GM23338 (cell line): ENCODE measurements at regions not wholly inside any gene's neighbourhood (a gene's known extent, or its start where the extent isn't known, plus 50 kb on each side); places are given as distances from the start of the nearest gene placed in this dataset.

Source experiments
- ATAC-seq: fragments of 200-7000 bp; cut with Tn5 transposase; 3 replicates; pipeline ENCODE4 v1.9.1; 2020
- DNase-seq: peaks from one replicate; pipeline ENCODE4 v3.0.0-alpha.2; 2015; ENCODE audit warnings: low spot score
- H2AFZ ChIP-seq: fragments of 200-600 bp; sonication (generic); 2 replicates; pipeline ENCODE4 v1.8.0; 2016; ENCODE audit warnings: antibody characterized with exemption, mild to moderate bottlenecking, moderate library complexity
- H3F3A ChIP-seq: fragments of 200-600 bp; sonication (generic); replicated peaks from 2 replicates; pipeline ENCODE4 v1.8.0; 2017; ENCODE audit warnings: antibody characterized with exemption, mixed run types, low read depth
- H3K27ac ChIP-seq: fragments of 200-600 bp; sonication (generic); 2 replicates; pipeline ENCODE4 v1.6.1; 2016; ENCODE audit warnings: low read depth
- H3K27me3 ChIP-seq: fragments of 200-600 bp; sonication (generic); 2 replicates; pipeline ENCODE4 v1.8.0; 2016; ENCODE audit warnings: mild to moderate bottlenecking, mixed run types, moderate library complexity; ENCODE audit not compliant: insufficient read depth
- H3K36me3 ChIP-seq: fragments of 200-600 bp; sonication (generic); 2 replicates; pipeline ENCODE4 v1.8.0; 2016; ENCODE audit warnings: mild to moderate bottlenecking; ENCODE audit not compliant: insufficient read depth
- H3K4me1 ChIP-seq: fragments of 200-600 bp; sonication (generic); 2 replicates; pipeline ENCODE4 v1.8.0; 2016; ENCODE audit warnings: mild to moderate bottlenecking, moderate library complexity; ENCODE audit not compliant: insufficient read depth
- H3K4me2 ChIP-seq: fragments of 200-600 bp; sonication (generic); 2 replicates; pipeline ENCODE4 v1.7.1; 2017; ENCODE audit warnings: mixed run types
- H3K4me3 ChIP-seq: fragments of 200-600 bp; sonication (generic); 2 replicates; pipeline ENCODE4 v1.6.1; 2016; ENCODE audit warnings: mixed run types
- H3K79me2 ChIP-seq: fragments of 200-600 bp; sonication (generic); replicated peaks from 2 replicates; pipeline ENCODE4 v1.8.0; 2017; ENCODE audit warnings: mild to moderate bottlenecking; ENCODE audit not compliant: insufficient read depth
- H3K9me2 ChIP-seq: fragments of 200-600 bp; sonication (generic); 2 replicates; pipeline ENCODE4 v1.8.0; 2017; ENCODE audit not compliant: insufficient read depth
- H4K20me1 ChIP-seq: fragments of 200-600 bp; sonication (generic); replicated peaks from 2 replicates; pipeline ENCODE4 v1.8.0; 2017; ENCODE audit warnings: mild to moderate bottlenecking; ENCODE audit not compliant: insufficient read depth
- H3K27ac Mint-ChIP-seq: 2 replicates; pipeline ENCODE4 v1.8.0; 2020; ENCODE audit warnings: inconsistent platforms, mild to moderate bottlenecking, moderate library complexity, mixed read lengths
- H3K27me3 Mint-ChIP-seq: 3 replicates; pipeline ENCODE4 v1.8.0; 2022; ENCODE audit warnings: low read depth, mild to moderate bottlenecking, moderate library complexity, mixed read lengths, inconsistent platforms; ENCODE audit not compliant: insufficient read depth, poor library complexity
- H3K36me3 Mint-ChIP-seq: 3 replicates; pipeline ENCODE4 v1.8.0; 2021; ENCODE audit warnings: low read depth, mild to moderate bottlenecking, inconsistent platforms, moderate library complexity, mixed read lengths
- H3K4me1 Mint-ChIP-seq: 3 replicates; pipeline ENCODE4 v1.8.0; 2020; ENCODE audit warnings: mild to moderate bottlenecking, inconsistent platforms, mixed read lengths
- H3K4me3 Mint-ChIP-seq: 3 replicates; pipeline ENCODE4 v1.8.0; 2021; ENCODE audit warnings: moderate library complexity, mild to moderate bottlenecking, inconsistent platforms, mixed read lengths
- H3K9me3 Mint-ChIP-seq: 3 replicates; pipeline ENCODE4 v1.8.0; 2020; ENCODE audit warnings: moderate library complexity, mild to moderate bottlenecking, inconsistent platforms, mixed read lengths
- CREB1 ChIP-seq: fragments of 250-450 bp; sonication (Bioruptor Pico); IDR thresholded peaks from 2 replicates; pipeline ENCODE4 v1.5.0; 2020; ENCODE audit warnings: low read depth, mild to moderate bottlenecking, moderate library complexity
- EZH2 ChIP-seq: fragments of 200-600 bp; sonication (generic); IDR thresholded peaks from one replicate; pipeline ENCODE4 v1.8.0; 2017; ENCODE audit warnings: antibody characterized with exemption, mild to moderate bottlenecking, low read depth; ENCODE audit not compliant: unreplicated experiment
- JUNB ChIP-seq: IDR thresholded peaks from one replicate; pipeline ENCODE4 v1.6.1; 2016; ENCODE audit warnings: antibody characterized with exemption; ENCODE audit not compliant: unreplicated experiment
- NANOG ChIP-seq: IDR thresholded peaks from 2 replicates; pipeline ENCODE4 v1.6.1; 2016; ENCODE audit warnings: antibody characterized with exemption, borderline replicate concordance
- POLR2AphosphoS5 ChIP-seq: IDR thresholded peaks from 2 replicates; pipeline ENCODE4 v1.6.1; 2016; ENCODE audit warnings: antibody characterized with exemption, low read depth
- STAT1 ChIP-seq: IDR thresholded peaks from one replicate; pipeline ENCODE4 v1.6.1; 2016; ENCODE audit warnings: antibody characterized with exemption; ENCODE audit not compliant: unreplicated experiment
- ZNF331 ChIP-seq: fragments of 250-450 bp; sonication (Bioruptor Pico); IDR thresholded peaks from 2 replicates; pipeline ENCODE4 v1.5.0; 2020; ENCODE audit warnings: low read depth, mild to moderate bottlenecking, moderate library complexity
- TF ChIP-seq, protein P1 (sequence below): IDR thresholded peaks from one replicate; pipeline ENCODE4 v1.6.1; 2018; ENCODE audit warnings: antibody characterized with exemption; ENCODE audit not compliant: unreplicated experiment
- TF ChIP-seq, protein P2 (sequence below), 2 experiments: fragments of 200-600 bp in 1 of 2; sonication (generic) in 1 of 2; conservative IDR thresholded peaks; 2 replicates each; pipeline versions ENCODE4 v1.5.1 to v1.6.1; 2016 to 2017; ENCODE audit warnings: antibody characterized with exemption in 2 of 2, low read depth in 2 of 2, mild to moderate bottlenecking in 2 of 2, moderate library complexity in 1 of 2
- TF ChIP-seq, protein P3 (sequence below): IDR thresholded peaks from 2 replicates; pipeline ENCODE4 v1.6.1; 2016; ENCODE audit warnings: antibody characterized with exemption
- TF ChIP-seq, protein P4 (sequence below): fragments of 250-450 bp; sonication (Bioruptor Pico); IDR thresholded peaks from 2 replicates; pipeline ENCODE4 v1.5.0; 2020; ENCODE audit warnings: mild to moderate bottlenecking, moderate library complexity

DNA sequence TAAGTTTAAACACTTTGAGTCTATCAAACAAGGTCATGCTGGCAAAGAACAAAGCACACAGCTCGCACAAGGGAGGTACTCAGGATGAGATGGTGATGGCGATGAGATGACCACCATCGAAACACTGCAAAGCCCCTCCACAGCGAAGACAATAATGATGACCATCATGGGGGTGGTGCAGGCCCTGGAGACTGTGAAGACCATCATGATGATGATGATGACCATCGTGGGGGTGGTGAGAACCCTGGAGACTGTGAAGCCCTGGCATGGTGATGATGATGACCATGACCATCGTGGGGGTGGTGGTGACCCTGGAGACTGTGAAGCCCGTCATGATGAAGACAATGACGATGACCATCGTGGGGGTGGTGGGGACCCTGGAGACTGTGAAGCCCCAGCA lies 81.6 kb upstream of the SALL3 start (continued):
- TF ChIP-seq NANOG: no peak
- TF ChIP-seq, protein P1, sequence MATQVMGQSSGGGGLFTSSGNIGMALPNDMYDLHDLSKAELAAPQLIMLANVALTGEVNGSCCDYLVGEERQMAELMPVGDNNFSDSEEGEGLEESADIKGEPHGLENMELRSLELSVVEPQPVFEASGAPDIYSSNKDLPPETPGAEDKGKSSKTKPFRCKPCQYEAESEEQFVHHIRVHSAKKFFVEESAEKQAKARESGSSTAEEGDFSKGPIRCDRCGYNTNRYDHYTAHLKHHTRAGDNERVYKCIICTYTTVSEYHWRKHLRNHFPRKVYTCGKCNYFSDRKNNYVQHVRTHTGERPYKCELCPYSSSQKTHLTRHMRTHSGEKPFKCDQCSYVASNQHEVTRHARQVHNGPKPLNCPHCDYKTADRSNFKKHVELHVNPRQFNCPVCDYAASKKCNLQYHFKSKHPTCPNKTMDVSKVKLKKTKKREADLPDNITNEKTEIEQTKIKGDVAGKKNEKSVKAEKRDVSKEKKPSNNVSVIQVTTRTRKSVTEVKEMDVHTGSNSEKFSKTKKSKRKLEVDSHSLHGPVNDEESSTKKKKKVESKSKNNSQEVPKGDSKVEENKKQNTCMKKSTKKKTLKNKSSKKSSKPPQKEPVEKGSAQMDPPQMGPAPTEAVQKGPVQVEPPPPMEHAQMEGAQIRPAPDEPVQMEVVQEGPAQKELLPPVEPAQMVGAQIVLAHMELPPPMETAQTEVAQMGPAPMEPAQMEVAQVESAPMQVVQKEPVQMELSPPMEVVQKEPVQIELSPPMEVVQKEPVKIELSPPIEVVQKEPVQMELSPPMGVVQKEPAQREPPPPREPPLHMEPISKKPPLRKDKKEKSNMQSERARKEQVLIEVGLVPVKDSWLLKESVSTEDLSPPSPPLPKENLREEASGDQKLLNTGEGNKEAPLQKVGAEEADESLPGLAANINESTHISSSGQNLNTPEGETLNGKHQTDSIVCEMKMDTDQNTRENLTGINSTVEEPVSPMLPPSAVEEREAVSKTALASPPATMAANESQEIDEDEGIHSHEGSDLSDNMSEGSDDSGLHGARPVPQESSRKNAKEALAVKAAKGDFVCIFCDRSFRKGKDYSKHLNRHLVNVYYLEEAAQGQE: no peak
- no peak for TF ChIP-seq CREB1 (CRISPR knock-in tag)
- no peak for TF ChIP-seq POLR2AphosphoS5
- TF ChIP-seq STAT1: no peak
- TF ChIP-seq EZH2: no peak
- no peak for TF ChIP-seq JUNB
- TF ChIP-seq, protein P2, sequence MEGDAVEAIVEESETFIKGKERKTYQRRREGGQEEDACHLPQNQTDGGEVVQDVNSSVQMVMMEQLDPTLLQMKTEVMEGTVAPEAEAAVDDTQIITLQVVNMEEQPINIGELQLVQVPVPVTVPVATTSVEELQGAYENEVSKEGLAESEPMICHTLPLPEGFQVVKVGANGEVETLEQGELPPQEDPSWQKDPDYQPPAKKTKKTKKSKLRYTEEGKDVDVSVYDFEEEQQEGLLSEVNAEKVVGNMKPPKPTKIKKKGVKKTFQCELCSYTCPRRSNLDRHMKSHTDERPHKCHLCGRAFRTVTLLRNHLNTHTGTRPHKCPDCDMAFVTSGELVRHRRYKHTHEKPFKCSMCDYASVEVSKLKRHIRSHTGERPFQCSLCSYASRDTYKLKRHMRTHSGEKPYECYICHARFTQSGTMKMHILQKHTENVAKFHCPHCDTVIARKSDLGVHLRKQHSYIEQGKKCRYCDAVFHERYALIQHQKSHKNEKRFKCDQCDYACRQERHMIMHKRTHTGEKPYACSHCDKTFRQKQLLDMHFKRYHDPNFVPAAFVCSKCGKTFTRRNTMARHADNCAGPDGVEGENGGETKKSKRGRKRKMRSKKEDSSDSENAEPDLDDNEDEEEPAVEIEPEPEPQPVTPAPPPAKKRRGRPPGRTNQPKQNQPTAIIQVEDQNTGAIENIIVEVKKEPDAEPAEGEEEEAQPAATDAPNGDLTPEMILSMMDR (conservative IDR thresholded peaks at IDR 0.05; ENCODE audit: low read depth in 2 of 2): no peak
- TF ChIP-seq, protein P3, sequence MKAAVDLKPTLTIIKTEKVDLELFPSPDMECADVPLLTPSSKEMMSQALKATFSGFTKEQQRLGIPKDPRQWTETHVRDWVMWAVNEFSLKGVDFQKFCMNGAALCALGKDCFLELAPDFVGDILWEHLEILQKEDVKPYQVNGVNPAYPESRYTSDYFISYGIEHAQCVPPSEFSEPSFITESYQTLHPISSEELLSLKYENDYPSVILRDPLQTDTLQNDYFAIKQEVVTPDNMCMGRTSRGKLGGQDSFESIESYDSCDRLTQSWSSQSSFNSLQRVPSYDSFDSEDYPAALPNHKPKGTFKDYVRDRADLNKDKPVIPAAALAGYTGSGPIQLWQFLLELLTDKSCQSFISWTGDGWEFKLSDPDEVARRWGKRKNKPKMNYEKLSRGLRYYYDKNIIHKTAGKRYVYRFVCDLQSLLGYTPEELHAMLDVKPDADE: no peak
- no peak for TF ChIP-seq ZNF331 (CRISPR knock-in tag)

DNA sequence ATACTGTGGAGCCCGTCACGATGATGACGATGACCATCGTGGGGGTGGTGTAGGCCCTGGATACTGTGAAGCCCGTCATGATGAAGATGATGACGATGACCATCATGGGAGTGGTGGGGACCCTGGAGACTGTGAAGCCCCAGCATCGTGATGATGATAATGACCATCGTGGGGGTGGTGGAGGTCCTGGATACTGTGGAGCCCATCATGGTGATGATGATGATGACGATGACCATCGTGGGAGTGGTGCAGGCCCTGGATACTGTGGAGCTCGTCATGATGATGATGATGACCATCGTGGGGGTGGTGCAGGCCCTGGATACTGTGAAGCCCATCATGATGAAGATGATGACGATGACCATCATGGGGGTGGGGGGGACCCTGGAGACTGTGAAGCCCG lies 81.0 kb upstream of the SALL3 start:
- peaks cover 37% of the 10 kb centered on the region for H3K36me3 Mint-ChIP-seq
- no peak for DNase-seq
- no peak for ATAC-seq

More for the DNA sequence above, 81.0 kb upstream of the SALL3 start:
- TF ChIP-seq, protein P4, sequence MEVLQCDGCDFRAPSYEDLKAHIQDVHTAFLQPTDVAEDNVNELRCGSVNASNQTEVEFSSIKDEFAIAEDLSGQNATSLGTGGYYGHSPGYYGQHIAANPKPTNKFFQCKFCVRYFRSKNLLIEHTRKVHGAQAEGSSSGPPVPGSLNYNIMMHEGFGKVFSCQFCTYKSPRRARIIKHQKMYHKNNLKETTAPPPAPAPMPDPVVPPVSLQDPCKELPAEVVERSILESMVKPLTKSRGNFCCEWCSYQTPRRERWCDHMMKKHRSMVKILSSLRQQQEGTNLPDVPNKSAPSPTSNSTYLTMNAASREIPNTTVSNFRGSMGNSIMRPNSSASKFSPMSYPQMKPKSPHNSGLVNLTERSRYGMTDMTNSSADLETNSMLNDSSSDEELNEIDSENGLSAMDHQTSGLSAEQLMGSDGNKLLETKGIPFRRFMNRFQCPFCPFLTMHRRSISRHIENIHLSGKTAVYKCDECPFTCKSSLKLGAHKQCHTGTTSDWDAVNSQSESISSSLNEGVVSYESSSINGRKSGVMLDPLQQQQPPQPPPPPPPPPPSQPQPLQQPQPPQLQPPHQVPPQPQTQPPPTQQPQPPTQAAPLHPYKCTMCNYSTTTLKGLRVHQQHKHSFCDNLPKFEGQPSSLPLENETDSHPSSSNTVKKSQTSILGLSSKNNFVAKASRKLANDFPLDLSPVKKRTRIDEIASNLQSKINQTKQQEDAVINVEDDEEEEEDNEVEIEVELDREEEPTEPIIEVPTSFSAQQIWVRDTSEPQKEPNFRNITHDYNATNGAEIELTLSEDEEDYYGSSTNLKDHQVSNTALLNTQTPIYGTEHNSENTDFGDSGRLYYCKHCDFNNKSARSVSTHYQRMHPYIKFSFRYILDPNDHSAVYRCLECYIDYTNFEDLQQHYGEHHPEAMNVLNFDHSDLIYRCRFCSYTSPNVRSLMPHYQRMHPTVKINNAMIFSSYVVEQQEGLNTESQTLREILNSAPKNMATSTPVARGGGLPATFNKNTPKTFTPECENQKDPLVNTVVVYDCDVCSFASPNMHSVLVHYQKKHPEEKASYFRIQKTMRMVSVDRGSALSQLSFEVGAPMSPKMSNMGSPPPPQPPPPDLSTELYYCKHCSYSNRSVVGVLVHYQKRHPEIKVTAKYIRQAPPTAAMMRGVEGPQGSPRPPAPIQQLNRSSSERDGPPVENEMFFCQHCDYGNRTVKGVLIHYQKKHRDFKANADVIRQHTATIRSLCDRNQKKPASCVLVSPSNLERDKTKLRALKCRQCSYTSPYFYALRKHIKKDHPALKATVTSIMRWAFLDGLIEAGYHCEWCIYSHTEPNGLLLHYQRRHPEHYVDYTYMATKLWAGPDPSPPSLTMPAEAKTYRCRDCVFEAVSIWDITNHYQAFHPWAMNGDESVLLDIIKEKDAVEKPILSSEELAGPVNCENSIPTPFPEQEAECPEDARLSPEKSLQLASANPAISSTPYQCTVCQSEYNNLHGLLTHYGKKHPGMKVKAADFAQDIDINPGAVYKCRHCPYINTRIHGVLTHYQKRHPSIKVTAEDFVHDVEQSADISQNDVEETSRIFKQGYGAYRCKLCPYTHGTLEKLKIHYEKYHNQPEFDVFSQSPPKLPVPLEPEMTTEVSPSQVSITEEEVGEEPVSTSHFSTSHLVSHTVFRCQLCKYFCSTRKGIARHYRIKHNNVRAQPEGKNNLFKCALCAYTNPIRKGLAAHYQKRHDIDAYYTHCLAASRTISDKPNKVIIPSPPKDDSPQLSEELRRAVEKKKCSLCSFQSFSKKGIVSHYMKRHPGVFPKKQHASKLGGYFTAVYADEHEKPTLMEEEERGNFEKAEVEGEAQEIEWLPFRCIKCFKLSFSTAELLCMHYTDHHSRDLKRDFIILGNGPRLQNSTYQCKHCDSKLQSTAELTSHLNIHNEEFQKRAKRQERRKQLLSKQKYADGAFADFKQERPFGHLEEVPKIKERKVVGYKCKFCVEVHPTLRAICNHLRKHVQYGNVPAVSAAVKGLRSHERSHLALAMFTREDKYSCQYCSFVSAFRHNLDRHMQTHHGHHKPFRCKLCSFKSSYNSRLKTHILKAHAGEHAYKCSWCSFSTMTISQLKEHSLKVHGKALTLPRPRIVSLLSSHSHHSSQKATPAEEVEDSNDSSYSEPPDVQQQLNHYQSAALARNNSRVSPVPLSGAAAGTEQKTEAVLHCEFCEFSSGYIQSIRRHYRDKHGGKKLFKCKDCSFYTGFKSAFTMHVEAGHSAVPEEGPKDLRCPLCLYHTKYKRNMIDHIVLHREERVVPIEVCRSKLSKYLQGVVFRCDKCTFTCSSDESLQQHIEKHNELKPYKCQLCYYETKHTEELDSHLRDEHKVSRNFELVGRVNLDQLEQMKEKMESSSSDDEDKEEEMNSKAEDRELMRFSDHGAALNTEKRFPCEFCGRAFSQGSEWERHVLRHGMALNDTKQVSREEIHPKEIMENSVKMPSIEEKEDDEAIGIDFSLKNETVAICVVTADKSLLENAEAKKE: no peak
- TF ChIP-seq, protein P2 (conservative IDR thresholded peaks at IDR 0.05; ENCODE audit: low read depth in 2 of 2): no peak
- no peak for TF ChIP-seq JUNB
- H3K4me2 ChIP-seq: no peak overlapping the region
- H4K20me1 ChIP-seq: no peaks in the 10 kb centered on the region
- H3K36me3 ChIP-seq: no peaks in the 10 kb centered on the region
- Mint-ChIP-seq H3K9me3 (peaks cover 99% of the 10 kb centered on the region), H3K27me3 (peaks cover 11% of the 10 kb centered on the region), H3K4me3 (no peak overlapping the region), H3K27ac (no peak overlapping the region), H3K4me1 (peaks cover 5% of the 10 kb centered on the region; the same call in 2 of the 3 replicates)
- no peaks in the 10 kb centered on the region for H3K27me3 ChIP-seq
- H3K4me3 ChIP-seq: no peak overlapping the region
- no peaks in the 10 kb centered on the region; the same call in 1 of the 2 replicates for H3K9me2 ChIP-seq
- H3K4me1 ChIP-seq: no peaks in the 10 kb centered on the region; the same call in 1 of the 2 replicates
- no peak overlapping the region for H3K27ac ChIP-seq
- no peaks in the 10 kb centered on the region for H3F3A ChIP-seq
- no peak overlapping the region for H2AFZ ChIP-seq
- H3K79me2 ChIP-seq: no peaks in the 10 kb centered on the region
